Upper lobe of right lung (tissue), 1 donor: ENCODE measurements at regions not wholly inside any gene's neighbourhood (a gene's known extent, or its start where the extent isn't known, plus 50 kb on each side); places are given as distances from the start of the nearest gene placed in this dataset.

ENCODE experiments used
- ATAC-seq: fragments of 200-7000 bp; cut with Tn5 transposase; one replicate; pipeline ENCODE4 v1.9.1; 2020; ENCODE audit warnings: mild to moderate bottlenecking, moderate library complexity
- DNase-seq: peaks from one replicate; pipeline ENCODE4 v3.0.0-alpha.2; 2020
- H3K27ac ChIP-seq: fragments of 200-600 bp; one replicate; pipeline ENCODE4 v1.8.0; 2022
- H3K27me3 ChIP-seq: fragments of 200-600 bp; one replicate; pipeline ENCODE4 v1.8.0; 2022; ENCODE audit warnings: mild to moderate bottlenecking
- H3K36me3 ChIP-seq: fragments of 200-600 bp; one replicate; pipeline ENCODE4 v1.8.0; 2022
- H3K4me1 ChIP-seq: fragments of 200-600 bp; one replicate; pipeline ENCODE4 v1.8.0; 2022
- H3K4me3 ChIP-seq: fragments of 200-600 bp; one replicate; pipeline ENCODE4 v1.8.0; 2022; ENCODE audit warnings: mild to moderate bottlenecking
- H3K9me3 ChIP-seq: fragments of 200-600 bp; one replicate; pipeline ENCODE4 v1.8.0; 2022
- intact Hi-C: fragments of 100-400 bp; cut with DNase I; formaldehyde crosslinking; loops from one replicate; pipeline ENCODE4 v1.11.0; 2022
- TF ChIP-seq, protein P1 (sequence below): fragments of 200-600 bp; IDR thresholded peaks from one replicate; pipeline ENCODE4 v1.8.0; 2022; ENCODE audit warnings: antibody characterized with exemption
- donor health status: DM: no; HTN: yes; CAD: no; lungs with severe emphysema.

GRCh38 chr1:243921111-243921510, 71.1 kb upstream of the AKT3 start:
- Histone ChIP-seq H3K4me3 (no peak overlapping the region), H3K36me3 (no peaks in the 10 kb centered on the region), H3K9me3 (no peaks in the 10 kb centered on the region), H3K27me3 (peaks cover 12% of the 10 kb centered on the region), H3K27ac (no peak overlapping the region), H3K4me1 (peaks cover 9% of the 10 kb centered on the region)
- TF ChIP-seq, protein P1, sequence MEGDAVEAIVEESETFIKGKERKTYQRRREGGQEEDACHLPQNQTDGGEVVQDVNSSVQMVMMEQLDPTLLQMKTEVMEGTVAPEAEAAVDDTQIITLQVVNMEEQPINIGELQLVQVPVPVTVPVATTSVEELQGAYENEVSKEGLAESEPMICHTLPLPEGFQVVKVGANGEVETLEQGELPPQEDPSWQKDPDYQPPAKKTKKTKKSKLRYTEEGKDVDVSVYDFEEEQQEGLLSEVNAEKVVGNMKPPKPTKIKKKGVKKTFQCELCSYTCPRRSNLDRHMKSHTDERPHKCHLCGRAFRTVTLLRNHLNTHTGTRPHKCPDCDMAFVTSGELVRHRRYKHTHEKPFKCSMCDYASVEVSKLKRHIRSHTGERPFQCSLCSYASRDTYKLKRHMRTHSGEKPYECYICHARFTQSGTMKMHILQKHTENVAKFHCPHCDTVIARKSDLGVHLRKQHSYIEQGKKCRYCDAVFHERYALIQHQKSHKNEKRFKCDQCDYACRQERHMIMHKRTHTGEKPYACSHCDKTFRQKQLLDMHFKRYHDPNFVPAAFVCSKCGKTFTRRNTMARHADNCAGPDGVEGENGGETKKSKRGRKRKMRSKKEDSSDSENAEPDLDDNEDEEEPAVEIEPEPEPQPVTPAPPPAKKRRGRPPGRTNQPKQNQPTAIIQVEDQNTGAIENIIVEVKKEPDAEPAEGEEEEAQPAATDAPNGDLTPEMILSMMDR = no peak
- ATAC-seq (no peak), DNase-seq (no peak)
- intact Hi-C loops = no loop called here

- TF ChIP-seq, protein P1 = no peak
- Histone ChIP-seq H3K27me3 (peaks cover 31% of the 10 kb centered on the region), H3K36me3 (no peaks in the 10 kb centered on the region), H3K9me3 (no peaks in the 10 kb centered on the region), H3K4me3 (peak overlapping the region; percentile 52), H3K4me1 (peaks cover 9% of the 10 kb centered on the region), H3K27ac (no peak overlapping the region)
- intact Hi-C loops = no loop called here
- DNase-seq (no peak), ATAC-seq (no peak)
These were observed 68.0 kb upstream of the AKT3 start for GRCh38 chr1:243917863-243918565.

DNA sequence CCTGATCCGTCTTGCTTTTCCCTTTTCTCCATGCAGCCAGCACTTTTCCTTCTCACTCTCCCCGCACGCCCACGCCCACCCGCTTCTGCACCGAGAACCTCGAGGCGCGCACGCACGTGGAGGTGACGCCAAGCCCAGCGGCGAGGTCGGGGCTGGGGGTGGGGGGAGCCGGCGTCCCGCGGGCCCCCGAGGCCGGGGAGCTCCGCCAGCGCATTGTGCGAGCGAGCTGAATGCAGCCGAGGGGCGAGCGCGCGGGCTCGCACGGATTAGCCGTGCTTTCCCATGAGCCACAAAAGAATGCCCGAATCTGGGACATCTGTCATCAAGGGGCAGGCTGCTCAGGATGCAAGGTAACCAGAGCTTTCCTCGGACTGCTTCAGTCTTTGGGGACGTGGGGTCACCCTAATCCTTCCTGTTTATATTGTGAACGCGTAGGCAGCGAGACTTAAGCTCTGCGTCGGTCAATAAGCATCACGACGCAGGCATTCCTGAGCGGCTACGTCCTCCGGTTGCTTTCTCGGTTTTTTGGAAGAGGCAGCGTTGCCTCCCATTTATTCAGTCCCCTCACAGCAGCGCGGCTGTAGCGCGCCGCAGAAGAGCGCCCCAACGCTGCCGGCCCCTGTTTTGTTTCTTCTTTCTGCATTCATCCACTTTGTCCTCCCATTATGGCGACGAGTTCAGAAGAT, 67.3 kb upstream of the AKT3 start:
- intact Hi-C loops = no loop called here
- Histone ChIP-seq H3K27me3 (peaks cover 31% of the 10 kb centered on the region), H3K4me1 (peaks cover 9% of the 10 kb centered on the region), H3K27ac (no peak overlapping the region), H3K9me3 (no peaks in the 10 kb centered on the region), H3K36me3 (no peaks in the 10 kb centered on the region), H3K4me3 (peak overlapping the region; percentile 52)
- DNase-seq (peak; percentile 68), ATAC-seq (peak; percentile 77)
- TF ChIP-seq, protein P1 = no peak

DNA sequence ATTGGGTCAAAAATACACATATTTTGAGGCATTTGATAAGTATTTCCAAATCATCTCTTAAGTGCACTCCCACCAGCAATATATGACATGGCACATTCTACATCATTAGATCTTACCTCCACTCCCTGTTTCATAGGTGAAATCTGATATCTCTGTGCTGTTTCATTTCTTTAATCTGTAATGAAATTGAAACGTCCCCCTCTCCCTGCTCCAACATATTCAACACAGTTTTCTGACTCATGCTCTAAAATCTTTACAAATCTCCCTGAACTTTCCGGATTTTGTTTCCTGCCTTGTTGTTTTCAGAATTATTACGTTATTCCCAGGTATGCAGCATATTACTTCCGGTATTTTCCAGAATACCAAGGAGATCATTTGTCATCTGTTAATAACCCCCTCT, 66.1 kb upstream of the AKT3 start:
- intact Hi-C loops = no loop called here
- Histone ChIP-seq H3K9me3 (no peaks in the 10 kb centered on the region), H3K4me3 (no peak overlapping the region), H3K27ac (no peak overlapping the region), H3K27me3 (peaks cover 31% of the 10 kb centered on the region), H3K4me1 (peaks cover 9% of the 10 kb centered on the region), H3K36me3 (no peaks in the 10 kb centered on the region)
- TF ChIP-seq, protein P1 = no peak
- DNase-seq (no peak), ATAC-seq (no peak)

GRCh38 chr1:243912347-243912746, 62.3 kb upstream of the AKT3 start:
- no peaks in the 10 kb centered on the region for H3K9me3 ChIP-seq
- TF ChIP-seq, protein P1 = no peak
- ATAC-seq = no peak
- H3K27ac ChIP-seq = no peak overlapping the region
- no peaks in the 10 kb centered on the region for H3K36me3 ChIP-seq
- DNase-seq = no peak
- peaks cover 8% of the 10 kb centered on the region for H3K4me1 ChIP-seq
- intact Hi-C loops = no loop called here
- H3K27me3 ChIP-seq = peaks cover 31% of the 10 kb centered on the region
- H3K4me3 ChIP-seq = no peak overlapping the region
